ENCODE measurements at regions not wholly inside any gene's neighbourhood (a gene's known extent, or its start where the extent isn't known, plus 50 kb on each side); places are given as distances from the start of the nearest gene placed in this dataset.

DNA sequence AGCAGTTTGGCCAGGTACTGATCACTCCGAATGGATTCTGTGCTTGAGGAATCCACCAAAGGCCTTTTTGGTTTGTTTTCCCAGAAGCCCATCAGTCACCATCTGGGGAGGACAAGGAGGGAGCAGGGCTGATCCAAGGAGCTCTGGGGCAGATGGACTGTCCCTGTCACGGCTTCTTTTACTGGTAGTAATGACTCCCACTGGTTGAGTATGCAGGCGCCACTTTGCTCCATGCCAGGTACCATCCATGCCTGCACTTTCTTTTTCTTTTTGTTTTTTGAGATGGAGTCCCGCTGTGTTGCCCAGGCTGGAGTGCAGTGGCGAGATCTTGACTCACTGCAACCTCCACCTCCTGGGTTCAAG lies 101.7 kb downstream of the UBIAD1 start:
- TF ChIP-seq, protein P1, sequence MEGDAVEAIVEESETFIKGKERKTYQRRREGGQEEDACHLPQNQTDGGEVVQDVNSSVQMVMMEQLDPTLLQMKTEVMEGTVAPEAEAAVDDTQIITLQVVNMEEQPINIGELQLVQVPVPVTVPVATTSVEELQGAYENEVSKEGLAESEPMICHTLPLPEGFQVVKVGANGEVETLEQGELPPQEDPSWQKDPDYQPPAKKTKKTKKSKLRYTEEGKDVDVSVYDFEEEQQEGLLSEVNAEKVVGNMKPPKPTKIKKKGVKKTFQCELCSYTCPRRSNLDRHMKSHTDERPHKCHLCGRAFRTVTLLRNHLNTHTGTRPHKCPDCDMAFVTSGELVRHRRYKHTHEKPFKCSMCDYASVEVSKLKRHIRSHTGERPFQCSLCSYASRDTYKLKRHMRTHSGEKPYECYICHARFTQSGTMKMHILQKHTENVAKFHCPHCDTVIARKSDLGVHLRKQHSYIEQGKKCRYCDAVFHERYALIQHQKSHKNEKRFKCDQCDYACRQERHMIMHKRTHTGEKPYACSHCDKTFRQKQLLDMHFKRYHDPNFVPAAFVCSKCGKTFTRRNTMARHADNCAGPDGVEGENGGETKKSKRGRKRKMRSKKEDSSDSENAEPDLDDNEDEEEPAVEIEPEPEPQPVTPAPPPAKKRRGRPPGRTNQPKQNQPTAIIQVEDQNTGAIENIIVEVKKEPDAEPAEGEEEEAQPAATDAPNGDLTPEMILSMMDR (IDR thresholded peaks at IDR 0.05; ENCODE audit: insufficient read depth, low read depth, low read length) = no peak
- no peak for DNase-seq (ENCODE audit: low read depth)
- no peak overlapping the region for H3K4me3 ChIP-seq (ENCODE audit: low read depth, low read length)

DNA sequence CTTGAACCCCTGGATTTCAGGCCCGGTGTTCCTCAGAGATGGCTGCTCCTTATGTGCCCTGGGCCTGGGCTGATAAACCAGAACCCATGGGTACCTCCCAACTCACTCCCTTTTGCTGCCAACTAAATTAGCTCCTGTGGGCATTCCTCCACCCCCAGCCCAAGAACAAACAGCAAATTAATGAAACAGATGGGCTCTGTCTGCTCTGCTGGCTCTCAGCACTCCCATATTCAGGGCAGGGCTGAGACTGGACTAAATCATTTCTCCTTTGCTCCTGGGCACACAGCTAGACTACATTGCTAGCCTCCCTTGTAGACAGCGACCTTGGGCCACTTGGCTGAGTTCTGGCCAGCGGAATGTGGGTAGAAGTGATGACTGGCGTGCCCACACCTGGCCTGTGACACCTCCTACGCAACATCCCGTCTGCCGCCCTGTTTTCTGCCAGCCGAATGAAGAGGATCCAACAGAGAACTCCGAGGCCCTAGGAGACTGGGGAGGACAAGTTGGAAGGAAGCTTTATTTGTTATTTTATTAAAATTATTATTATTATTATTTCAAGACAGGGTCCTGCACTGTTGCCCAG lies 101.9 kb upstream of the DISP3 start:
- no peak overlapping the region for H3K4me3 ChIP-seq (ENCODE audit: low read depth, low read length)
- TF ChIP-seq, protein P1 (IDR thresholded peaks at IDR 0.05; ENCODE audit: insufficient read depth, low read depth, low read length) = no peak
- no peak for DNase-seq (ENCODE audit: low read depth)

DNA sequence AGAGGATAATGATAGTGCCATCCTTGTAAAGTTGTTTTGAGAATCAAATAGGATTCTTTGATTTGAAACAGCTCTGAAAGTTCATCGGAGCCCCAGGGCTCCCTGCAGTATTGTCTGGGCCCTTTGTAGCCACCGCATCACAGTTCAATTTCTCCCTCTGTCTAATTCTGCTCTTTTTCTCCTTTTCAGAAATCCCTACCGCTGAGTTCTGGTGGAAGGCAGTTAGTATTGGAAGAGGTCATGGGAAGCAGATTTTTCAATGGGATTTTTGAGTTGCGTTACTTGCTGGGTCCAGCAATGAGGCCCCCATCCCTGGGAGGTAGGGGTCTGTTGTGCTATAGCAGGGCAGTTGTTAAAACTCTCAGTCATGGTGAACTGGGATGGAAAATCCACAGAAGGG lies 101.0 kb upstream of the DISP3 start:
- DNase-seq (ENCODE audit: low read depth) = no peak
- TF ChIP-seq, protein P1 (IDR thresholded peaks at IDR 0.05; ENCODE audit: insufficient read depth, low read depth, low read length) = no peak
- no peak overlapping the region for H3K4me3 ChIP-seq (ENCODE audit: low read depth, low read length)

DNA sequence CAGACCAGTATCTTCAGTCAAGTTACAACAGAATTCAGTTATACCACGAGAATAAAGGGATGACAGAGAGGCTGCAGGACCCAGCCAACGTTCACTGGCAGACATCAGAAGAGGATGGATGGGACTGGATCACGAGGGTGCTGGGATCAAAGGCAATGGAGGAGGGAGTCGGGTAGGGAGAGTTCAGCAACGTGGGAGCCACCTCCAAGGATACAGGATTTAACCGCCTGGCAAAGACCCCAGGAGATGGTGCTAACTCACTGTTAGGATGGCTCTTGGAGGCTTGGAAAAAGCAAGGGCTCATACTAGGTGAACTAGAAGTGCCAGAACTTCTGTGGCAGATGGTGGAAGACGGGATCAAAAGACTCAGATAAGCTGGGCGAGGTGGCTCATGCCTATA lies 99.1 kb upstream of the DISP3 start:
- H3K4me3 ChIP-seq (ENCODE audit: low read depth, low read length) = no peak overlapping the region
- TF ChIP-seq, protein P1 (IDR thresholded peaks at IDR 0.05; ENCODE audit: insufficient read depth, low read depth, low read length) = no peak
- DNase-seq (ENCODE audit: low read depth) = no peak

DNA sequence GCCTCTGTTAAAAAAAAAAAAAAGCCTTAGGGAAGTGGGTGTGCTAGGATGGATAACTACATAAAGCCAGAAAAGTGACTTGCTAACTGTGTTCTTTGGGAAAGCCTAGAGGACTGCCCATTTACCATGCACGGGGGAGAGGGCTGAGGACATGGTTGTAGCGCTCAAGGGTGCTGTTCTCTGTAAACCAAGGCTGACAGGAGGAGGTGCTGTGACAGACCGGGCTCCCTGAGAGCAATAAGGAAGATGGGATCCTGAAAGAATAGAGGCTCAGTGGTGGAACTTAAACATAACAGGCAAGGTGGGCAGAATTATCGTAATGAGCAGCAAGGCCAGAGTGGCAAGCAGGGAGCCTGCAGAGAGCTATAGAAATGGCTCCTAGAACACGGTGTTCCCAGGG lies 98.5 kb upstream of the DISP3 start:
- H3K4me3 ChIP-seq (ENCODE audit: low read depth, low read length) = no peak overlapping the region
- TF ChIP-seq, protein P1 (IDR thresholded peaks at IDR 0.05; ENCODE audit: insufficient read depth, low read depth, low read length) = no peak
- no peak for DNase-seq (ENCODE audit: low read depth)

DNA sequence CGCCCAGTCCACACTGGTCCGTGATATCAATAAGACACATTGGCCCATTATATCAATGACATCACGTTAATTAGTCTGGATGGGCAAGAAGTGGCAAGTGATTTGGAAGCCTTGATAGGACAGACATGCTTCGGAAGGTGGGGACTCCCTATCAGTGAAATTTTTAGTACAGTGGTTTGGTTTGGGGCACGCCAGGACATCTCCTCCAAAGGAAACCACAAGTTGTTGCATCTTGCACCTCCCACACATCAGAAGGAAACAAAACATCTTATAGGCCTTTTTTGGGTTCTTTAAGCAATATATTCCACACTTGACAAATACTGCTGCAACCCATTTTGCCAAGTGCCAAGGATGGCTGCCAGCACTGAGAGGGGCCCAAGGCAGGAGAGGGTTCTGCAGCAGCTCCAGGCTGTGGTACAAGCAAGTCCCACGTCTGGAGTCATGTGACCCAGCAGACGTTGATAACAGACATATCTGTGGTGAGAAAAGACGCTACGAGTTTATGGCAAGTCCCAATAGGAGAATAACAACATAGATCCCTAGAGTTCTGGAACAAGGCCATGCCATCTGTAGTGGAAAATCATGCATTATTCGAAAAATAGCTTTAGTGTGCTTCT lies 95.3 kb upstream of the DISP3 start:
- TF ChIP-seq, protein P1 (IDR thresholded peaks at IDR 0.05; ENCODE audit: insufficient read depth, low read depth, low read length) = no peak
- no peak overlapping the region for H3K4me3 ChIP-seq (ENCODE audit: low read depth, low read length)
- DNase-seq (ENCODE audit: low read depth) = no peak

DNA sequence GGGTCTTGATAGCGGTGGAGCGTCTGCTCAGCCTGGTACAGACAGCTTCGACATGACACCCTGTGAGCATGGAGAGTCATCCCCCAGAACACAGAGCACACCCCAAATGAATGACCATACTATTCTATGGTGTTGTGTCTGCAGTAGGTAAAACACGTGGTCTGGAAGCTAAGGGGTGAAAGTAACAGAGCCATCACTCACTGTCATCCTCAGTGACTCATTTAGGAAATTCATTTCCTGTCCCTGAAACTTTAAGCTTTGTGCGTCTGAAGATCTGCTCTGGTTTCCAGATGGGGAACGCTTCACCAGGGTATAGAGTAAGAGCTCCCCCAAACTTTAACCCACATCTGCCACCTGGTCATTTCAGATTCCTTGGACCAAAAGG lies 94.8 kb upstream of the DISP3 start:
- peak; percentile 3 for DNase-seq (ENCODE audit: low read depth)
- TF ChIP-seq, protein P1 (IDR thresholded peaks at IDR 0.05; ENCODE audit: insufficient read depth, low read depth, low read length) = no peak
- no peak overlapping the region for H3K4me3 ChIP-seq (ENCODE audit: low read depth, low read length)

Data from fibroblast of villous mesenchyme (primary cell).